ENCODE measurements at regions not wholly inside any gene's neighbourhood (a gene's known extent, or its start where the extent isn't known, plus 50 kb on each side); places are given as distances from the start of the nearest gene placed in this dataset.

DNA sequence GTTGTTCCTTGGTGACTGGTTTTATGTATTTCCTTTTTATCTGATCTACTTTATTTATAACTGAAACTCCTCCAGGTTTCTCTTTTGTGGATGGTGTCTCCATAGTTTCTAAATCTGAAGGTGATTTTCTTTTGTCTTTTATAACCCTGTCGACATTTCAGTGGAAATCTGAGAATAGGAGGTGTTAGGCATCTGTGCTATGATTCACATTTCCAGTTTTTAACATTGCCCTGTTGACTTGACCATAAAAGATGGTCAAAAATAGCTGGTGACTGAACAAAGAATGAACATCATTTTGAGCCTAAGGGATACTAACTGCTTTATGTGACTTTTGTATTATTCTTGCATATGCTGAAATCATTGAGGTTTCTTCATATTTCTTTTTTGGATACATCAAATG lies 190.5 kb downstream of the PCSK1 start:
- ATAC-seq (ENCODE audit: low read depth): no peak
- peaks cover 2% of the 10 kb centered on the region for H3K4me1 Mint-ChIP-seq
- no peak for DNase-seq
- H3K27me3 Mint-ChIP-seq: peaks cover 5% of the 10 kb centered on the region
- no peak overlapping the region for H3K4me3 Mint-ChIP-seq
- no peaks in the 10 kb centered on the region for H3K9me3 Mint-ChIP-seq
- H3K27ac Mint-ChIP-seq: no peak overlapping the region
- POLR2A ChIA-PET: no interaction called here
- H3K36me3 Mint-ChIP-seq: no peaks in the 10 kb centered on the region

GRCh38 chr5:96236831-96237230 lies 196.2 kb downstream of the PCSK1 start:
- Mint-ChIP-seq H3K27ac (no peak overlapping the region), H3K27me3 (peaks cover 6% of the 10 kb centered on the region), H3K36me3 (no peaks in the 10 kb centered on the region), H3K4me1 (no peaks in the 10 kb centered on the region), H3K4me3 (no peak overlapping the region), H3K9me3 (no peaks in the 10 kb centered on the region)
- ATAC-seq (ENCODE audit: low read depth) (no peak), DNase-seq (no peak)
- POLR2A ChIA-PET: no interaction called here

DNA sequence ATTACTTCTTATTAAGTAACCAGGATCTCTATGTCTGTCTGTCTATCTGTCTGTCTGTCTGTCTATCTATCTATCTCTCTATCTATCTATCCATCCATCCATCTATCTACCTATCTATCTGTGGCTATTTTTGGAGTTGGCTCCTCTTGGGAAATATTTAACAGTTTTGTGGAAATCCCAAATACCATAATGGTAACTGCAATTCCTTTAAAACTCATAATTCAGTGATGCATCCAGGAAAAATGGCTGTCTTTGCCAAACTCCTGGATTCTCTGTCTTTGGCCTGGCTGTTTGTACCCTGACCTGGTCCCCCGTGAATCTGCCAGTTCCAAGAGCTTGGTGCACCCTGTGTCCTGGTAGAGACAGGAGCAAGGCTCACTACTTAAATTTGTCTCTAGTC lies 197.0 kb downstream of the PCSK1 start:
- H3K4me1 Mint-ChIP-seq: no peaks in the 10 kb centered on the region
- no peak overlapping the region for H3K4me3 Mint-ChIP-seq
- H3K27ac Mint-ChIP-seq: no peak overlapping the region
- DNase-seq (no peak), ATAC-seq (ENCODE audit: low read depth) (no peak)
- H3K27me3 Mint-ChIP-seq: peaks cover 9% of the 10 kb centered on the region
- peaks cover 2% of the 10 kb centered on the region for H3K9me3 Mint-ChIP-seq
- H3K36me3 Mint-ChIP-seq: no peaks in the 10 kb centered on the region
- POLR2A ChIA-PET: no interaction called here

GRCh38 chr5:96235008-96235910 lies 197.8 kb downstream of the PCSK1 start:
- Mint-ChIP-seq H3K36me3 (no peaks in the 10 kb centered on the region), H3K27ac (no peak overlapping the region), H3K4me1 (no peaks in the 10 kb centered on the region), H3K27me3 (peaks cover 9% of the 10 kb centered on the region), H3K4me3 (no peak overlapping the region), H3K9me3 (peaks cover 2% of the 10 kb centered on the region)
- DNase-seq (no peak), ATAC-seq (ENCODE audit: low read depth) (no peak)
- POLR2A ChIA-PET: no interaction called here

GRCh38 chr5:96232602-96233001 lies 200.4 kb downstream of the PCSK1 start:
- Mint-ChIP-seq H3K27ac (no peak overlapping the region), H3K36me3 (no peaks in the 10 kb centered on the region), H3K4me3 (no peak overlapping the region), H3K9me3 (peaks cover 3% of the 10 kb centered on the region), H3K27me3 (peaks cover 9% of the 10 kb centered on the region), H3K4me1 (no peaks in the 10 kb centered on the region)
- ATAC-seq (ENCODE audit: low read depth): no peak
- POLR2A ChIA-PET: no interaction called here
- no peak for DNase-seq

DNA sequence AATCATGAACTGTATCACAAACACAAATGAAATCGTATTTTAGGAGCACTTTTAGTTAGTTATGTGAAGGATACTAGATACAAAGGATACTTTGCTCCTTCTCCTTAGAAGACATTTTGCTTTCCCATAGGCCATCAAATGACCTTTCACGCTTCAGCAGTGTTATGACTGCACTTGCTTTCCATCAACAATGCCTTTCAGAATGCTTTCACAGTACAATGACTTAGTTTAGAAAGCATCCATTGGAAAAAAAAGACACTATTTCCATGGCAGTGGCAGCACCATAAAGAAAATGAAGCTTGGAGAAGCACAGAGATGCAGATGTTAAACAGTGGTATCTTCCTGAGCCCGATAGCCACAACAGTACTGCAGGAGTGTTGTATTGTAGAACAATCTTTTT lies 203.9 kb downstream of the PCSK1 start:
- DNase-seq: no peak
- Mint-ChIP-seq H3K36me3 (no peaks in the 10 kb centered on the region), H3K4me3 (no peak overlapping the region), H3K9me3 (peaks cover 3% of the 10 kb centered on the region), H3K4me1 (no peaks in the 10 kb centered on the region), H3K27ac (no peak overlapping the region), H3K27me3 (peaks cover 13% of the 10 kb centered on the region)
- POLR2A ChIA-PET: no interaction called here
- no peak for ATAC-seq (ENCODE audit: low read depth)

DNA sequence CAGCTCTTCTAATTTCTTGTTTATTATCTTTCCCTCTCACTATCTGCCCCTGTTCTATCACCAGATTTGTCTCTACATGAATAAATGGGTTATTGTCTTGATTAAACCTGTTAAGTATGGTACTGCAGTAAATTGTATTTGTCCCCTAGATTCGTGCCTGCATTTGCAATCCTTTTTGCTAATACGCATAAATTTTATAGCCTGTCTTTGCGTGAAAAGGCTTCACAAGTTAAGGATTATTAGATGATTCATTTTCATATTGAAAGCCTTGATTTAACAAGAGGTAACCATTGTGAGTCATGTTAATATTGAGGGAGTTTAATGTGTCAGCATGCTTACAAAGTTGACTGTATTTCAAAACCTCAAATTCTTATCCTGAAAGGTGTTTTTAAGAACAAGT lies 204.6 kb downstream of the PCSK1 start:
- POLR2A ChIA-PET: no interaction called here
- Mint-ChIP-seq H3K27ac (no peak overlapping the region), H3K4me3 (no peak overlapping the region), H3K27me3 (peaks cover 13% of the 10 kb centered on the region), H3K9me3 (peaks cover 3% of the 10 kb centered on the region), H3K36me3 (no peaks in the 10 kb centered on the region), H3K4me1 (no peaks in the 10 kb centered on the region)
- ATAC-seq (ENCODE audit: low read depth) (no peak), DNase-seq (no peak)

DNA sequence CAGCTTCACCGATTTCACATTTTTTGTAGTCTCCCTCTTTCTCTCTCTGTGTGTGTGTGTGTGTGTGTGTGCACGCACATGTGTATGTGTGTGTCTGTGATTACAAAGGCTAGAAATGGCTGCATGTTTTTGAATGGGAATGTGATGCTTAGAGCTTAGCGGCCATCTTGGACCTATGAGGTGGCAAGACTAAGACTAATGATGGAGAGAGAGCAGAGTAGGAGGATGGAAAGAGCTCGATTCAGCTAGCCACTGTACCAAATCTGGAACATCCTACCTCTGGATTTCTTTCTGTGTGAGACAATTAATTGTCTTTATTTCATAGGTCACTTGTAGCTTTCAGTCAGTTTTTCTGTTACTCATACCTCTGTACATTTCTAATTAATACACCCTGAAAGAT lies 205.1 kb downstream of the PCSK1 start:
- Mint-ChIP-seq H3K27me3 (peaks cover 13% of the 10 kb centered on the region), H3K4me3 (no peak overlapping the region), H3K9me3 (peaks cover 3% of the 10 kb centered on the region), H3K4me1 (no peaks in the 10 kb centered on the region), H3K27ac (no peak overlapping the region), H3K36me3 (no peaks in the 10 kb centered on the region)
- POLR2A ChIA-PET: no interaction called here
- no peak for DNase-seq
- no peak for ATAC-seq (ENCODE audit: low read depth)

DNA sequence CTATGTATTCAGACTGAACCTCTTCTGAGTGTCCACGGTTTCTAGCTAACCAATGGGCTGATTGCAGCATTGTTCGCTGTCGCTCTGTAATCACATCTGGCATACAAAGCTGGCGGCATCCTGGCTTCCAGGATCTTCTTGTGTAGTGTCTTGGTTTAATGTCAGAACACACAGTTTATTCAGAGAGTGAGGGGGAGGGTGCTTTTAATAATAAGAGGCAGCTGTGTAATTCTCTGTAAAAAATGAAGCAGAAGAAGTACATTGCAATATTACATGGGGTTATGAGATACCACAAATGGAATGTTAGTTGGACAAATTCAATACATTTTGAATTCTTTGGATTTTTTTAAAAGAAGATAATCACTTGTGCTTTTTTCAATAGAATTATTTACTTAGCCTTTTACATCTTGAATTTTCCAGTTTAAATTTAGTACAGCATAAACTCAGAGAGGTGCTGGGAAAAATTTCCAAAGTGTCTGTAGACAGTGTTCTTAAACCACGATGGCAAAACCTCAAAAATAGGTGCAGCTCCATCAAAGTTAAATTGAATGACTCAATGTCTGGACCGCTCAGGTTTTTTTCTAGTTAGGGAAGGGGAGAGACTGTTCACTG lies 206.0 kb downstream of the PCSK1 start:
- DNase-seq (no peak), ATAC-seq (ENCODE audit: low read depth) (no peak)
- POLR2A ChIA-PET: no interaction called here
- Mint-ChIP-seq H3K4me1 (no peaks in the 10 kb centered on the region), H3K27me3 (peaks cover 9% of the 10 kb centered on the region), H3K9me3 (peaks cover 3% of the 10 kb centered on the region), H3K36me3 (no peaks in the 10 kb centered on the region), H3K27ac (no peak overlapping the region), H3K4me3 (no peak overlapping the region)

GRCh38 chr5:96222129-96222528 lies 210.9 kb downstream of the PCSK1 start:
- Mint-ChIP-seq H3K27me3 (peaks cover 5% of the 10 kb centered on the region), H3K4me1 (no peaks in the 10 kb centered on the region), H3K36me3 (no peaks in the 10 kb centered on the region), H3K4me3 (no peak overlapping the region), H3K9me3 (no peaks in the 10 kb centered on the region), H3K27ac (no peak overlapping the region)
- DNase-seq (no peak), ATAC-seq (ENCODE audit: low read depth) (no peak)
- POLR2A ChIA-PET: no interaction called here

GRCh38 chr5:96220610-96221390 lies 212.2 kb downstream of the PCSK1 start:
- no peaks in the 10 kb centered on the region for H3K4me1 Mint-ChIP-seq
- DNase-seq (no peak), ATAC-seq (ENCODE audit: low read depth) (no peak)
- H3K4me3 Mint-ChIP-seq: no peak overlapping the region
- peaks cover 2% of the 10 kb centered on the region for H3K27me3 Mint-ChIP-seq
- H3K36me3 Mint-ChIP-seq: no peaks in the 10 kb centered on the region
- POLR2A ChIA-PET: no interaction called here
- no peak overlapping the region for H3K27ac Mint-ChIP-seq
- no peaks in the 10 kb centered on the region for H3K9me3 Mint-ChIP-seq

DNA sequence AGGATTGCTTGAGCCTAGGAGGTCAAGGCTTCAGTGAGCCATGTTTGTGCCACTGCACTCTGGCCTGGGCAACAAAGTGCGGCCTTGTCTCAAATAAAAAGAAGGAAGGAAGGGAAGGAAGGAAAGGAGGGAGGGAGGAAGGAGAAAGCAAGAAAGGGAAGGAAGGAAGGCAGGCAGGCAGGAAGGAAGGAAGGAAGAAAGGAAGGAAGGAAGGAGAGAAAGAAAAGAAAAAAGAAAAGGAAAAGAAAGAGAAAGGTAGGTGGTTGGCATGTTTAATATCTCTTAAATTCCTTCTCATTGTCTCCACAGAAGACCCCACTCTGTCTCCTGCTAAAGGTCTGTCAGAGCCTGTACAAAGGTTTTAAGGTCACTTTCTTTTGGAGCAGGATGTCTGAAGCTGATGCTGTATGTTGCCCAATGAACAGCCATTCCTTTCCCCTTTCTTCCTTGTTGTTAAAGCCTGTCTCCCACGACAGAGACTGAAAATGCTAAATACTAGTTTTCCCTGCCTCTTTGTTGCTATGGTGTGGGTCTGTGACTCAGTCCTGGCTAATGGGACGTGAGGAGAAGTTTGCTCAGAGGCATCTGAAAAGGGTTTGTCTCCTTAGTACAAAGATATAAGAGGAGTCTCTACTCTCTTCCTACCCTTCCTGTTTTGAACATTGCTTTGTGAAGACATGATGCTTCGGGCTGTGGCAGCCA lies 213.3 kb downstream of the PCSK1 start:
- Mint-ChIP-seq H3K36me3 (no peaks in the 10 kb centered on the region), H3K9me3 (no peaks in the 10 kb centered on the region), H3K4me1 (no peaks in the 10 kb centered on the region), H3K27ac (no peak overlapping the region), H3K4me3 (no peak overlapping the region), H3K27me3 (peaks cover 2% of the 10 kb centered on the region)
- ATAC-seq (ENCODE audit: low read depth) (no peak), DNase-seq (no peak)
- POLR2A ChIA-PET: no interaction called here

GRCh38 chr5:96218653-96219052 lies 214.4 kb downstream of the PCSK1 start:
- POLR2A ChIA-PET: no interaction called here
- no peak overlapping the region for H3K27ac Mint-ChIP-seq
- DNase-seq (no peak), ATAC-seq (ENCODE audit: low read depth) (no peak)
- peaks cover 5% of the 10 kb centered on the region for H3K27me3 Mint-ChIP-seq
- H3K4me3 Mint-ChIP-seq: no peak overlapping the region
- H3K9me3 Mint-ChIP-seq: no peaks in the 10 kb centered on the region
- H3K36me3 Mint-ChIP-seq: no peaks in the 10 kb centered on the region
- no peaks in the 10 kb centered on the region for H3K4me1 Mint-ChIP-seq

All from activated naive CD8-positive, alpha-beta T cell treated with anti-CD3 and anti-CD28 coated beads, Interleukin-2, amount 10 ng/mL, durations not matched to agents 7 days and 5 days (primary cell).